A204.1 (cell line): ENCODE measurements at regions not wholly inside any gene's neighbourhood (a gene's known extent, or its start where the extent isn't known, plus 50 kb on each side); places are given as distances from the start of the nearest gene placed in this dataset.

Experiments used
- FAIRE-seq: peaks from 2 replicates; lab custom pipeline; 2012; peaks lifted over from hg19 to GRCh38; lab: Jason Lieb, UNC

GRCh38 chr14:103206836-103207387 is 83.7 kb downstream of the TNFAIP2 start:
- no peak for FAIRE-seq

DNA sequence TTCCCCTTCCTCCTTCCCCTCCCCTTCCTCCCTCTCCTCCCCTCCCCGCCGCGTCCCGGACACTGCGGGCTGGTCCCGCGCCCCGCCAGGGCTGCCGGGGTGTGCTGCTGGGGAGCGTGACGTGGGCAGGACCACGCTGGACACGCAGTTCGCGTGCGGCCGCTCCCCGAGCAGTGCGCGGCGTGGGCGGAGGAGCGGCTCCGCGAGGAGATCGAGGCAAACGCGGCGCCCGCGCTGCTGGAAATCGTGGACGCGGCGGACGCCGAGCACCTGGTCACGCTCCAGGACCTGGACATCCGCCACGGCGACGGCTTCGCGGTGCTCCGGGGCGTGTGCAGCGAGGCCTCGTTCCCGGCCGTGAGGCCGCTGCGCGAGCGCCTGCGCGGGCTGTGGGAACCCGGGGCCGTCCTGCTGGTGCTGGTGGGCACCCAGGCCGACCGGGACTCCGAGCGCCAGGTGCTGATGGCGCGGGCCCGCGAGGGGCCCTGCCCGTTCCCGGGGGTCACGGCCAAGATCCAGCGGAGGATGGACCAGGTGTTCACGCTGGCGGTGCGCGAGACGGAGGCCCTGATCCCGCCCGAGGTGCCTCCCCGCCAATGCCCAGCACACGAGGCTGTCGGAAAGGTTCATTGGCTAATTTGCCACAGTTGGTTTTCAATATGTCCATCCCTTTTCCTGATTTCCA is 84.3 kb downstream of the TNFAIP2 start:
- no peak for FAIRE-seq

GRCh38 chr14:103209054-103209453 is 85.8 kb downstream of the TNFAIP2 start:
- no peak for FAIRE-seq

- no peak for FAIRE-seq
These were observed 86.2 kb downstream of the TNFAIP2 start for GRCh38 chr14:103209506-103209905.

- no peak for FAIRE-seq
These were observed 90.1 kb downstream of the TNFAIP2 start for GRCh38 chr14:103213331-103213730.

DNA sequence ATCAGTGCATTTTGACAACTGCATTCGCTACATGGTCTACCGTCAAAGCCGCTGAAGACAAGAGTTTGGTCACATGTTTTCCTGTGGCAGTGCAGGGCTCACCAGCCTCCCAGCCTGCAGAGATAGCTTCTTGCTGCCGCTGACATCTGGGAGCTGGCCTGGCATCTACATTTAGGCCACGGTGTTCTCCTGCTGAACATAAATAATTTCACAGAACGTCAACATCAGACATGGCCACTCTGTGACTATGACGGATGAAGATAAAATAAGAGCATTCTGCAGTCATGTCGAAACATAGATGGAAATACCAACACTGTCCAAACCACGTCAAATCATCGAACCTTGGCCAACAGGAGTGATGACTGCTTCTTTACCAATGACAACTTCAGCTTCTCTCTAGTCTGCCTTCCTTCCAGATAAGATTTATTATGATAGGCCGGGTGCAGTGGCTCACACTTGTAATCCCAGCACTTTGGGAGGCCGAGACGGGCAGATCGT is 91.2 kb downstream of the TNFAIP2 start:
- no peak for FAIRE-seq

GRCh38 chr14:103216399-103216798 is 93.1 kb downstream of the TNFAIP2 start:
- FAIRE-seq, result no peak

DNA sequence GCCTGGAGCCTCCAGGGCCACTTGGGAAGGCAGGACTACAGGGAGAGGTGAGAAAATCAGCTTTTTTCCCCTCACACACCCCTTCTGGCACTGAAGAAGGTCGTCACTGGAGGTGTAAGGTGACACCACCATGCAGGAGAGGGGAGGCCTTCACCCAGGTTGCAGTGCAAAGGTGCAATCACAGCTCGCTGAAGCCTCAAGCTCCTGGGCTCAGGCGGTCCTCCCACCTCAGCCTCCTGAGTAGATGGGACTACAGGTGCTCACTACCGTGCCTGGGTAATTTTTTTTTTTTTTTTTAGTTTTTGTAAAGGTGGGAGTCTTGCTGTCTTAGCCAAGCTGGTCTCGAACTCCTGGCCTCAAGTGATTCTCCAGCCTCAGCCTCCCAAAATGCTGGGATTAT is 93.6 kb downstream of the TNFAIP2 start:
- FAIRE-seq, result no peak

- no peak for FAIRE-seq
These were observed 94.3 kb downstream of the TNFAIP2 start for GRCh38 chr14:103217538-103217937.

- no peak for FAIRE-seq
These were observed 97.1 kb downstream of the TNFAIP2 start for GRCh38 chr14:103220134-103220981.

DNA sequence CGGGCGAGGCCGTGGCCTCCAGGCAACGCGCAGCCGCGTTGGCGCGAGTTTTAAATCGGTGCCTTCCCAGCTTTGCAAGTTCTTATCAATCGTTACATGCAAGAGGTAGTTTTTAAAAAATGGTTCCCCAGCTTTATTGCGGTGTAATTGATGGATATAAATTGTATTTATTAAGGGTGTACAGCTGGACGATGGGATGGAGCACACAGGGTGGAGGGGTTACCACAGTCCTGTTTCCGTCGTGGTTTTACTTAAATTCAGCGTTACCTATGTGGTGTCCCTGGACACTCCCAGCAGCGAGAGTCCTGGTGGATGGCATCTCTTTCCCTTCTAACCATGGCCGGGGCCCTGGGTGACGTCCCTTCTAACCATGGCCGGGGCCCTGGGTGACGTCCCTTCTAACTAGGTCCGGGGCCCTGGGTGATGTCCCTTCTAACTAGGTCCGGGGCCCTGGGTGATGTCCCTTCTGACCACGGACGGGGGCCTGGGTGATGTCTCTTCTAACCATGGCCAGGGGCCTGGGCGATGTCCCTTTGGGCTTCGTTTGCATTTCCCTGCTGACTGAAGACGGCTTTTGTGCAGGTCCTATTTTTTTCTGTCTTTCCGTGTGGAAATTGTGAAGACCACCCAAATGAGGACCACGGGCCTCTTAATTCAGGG is 97.9 kb downstream of the TNFAIP2 start:
- no peak for FAIRE-seq

GRCh38 chr14:103221781-103222358 is 98.6 kb downstream of the TNFAIP2 start:
- FAIRE-seq, result no peak

- FAIRE-seq, result no peak
These were observed 100.6 kb downstream of the TNFAIP2 start for GRCh38 chr14:103223818-103224352.

- no peak for FAIRE-seq
These were observed 101.8 kb downstream of the TNFAIP2 start for GRCh38 chr14:103225062-103225461.

DNA sequence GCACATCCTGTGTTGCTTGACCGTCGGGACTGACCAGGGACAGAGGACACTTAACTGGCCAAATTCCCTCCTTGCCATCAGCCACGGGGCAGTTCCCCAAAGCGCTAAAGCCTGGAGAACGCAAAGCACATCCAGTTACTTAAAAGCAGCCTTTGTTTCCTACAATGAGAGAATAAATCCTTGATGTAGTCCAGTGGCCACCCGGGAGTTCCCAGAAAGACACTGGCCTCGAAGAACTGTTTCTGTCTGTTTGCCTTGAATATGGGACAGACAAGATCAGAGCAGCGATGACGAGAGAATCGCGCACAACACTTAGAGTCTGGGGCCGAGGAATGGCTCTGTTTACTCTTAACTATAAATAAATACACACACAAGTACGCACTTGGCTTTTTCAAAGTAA is 102.2 kb downstream of the TNFAIP2 start:
- FAIRE-seq, result no peak

- FAIRE-seq, result no peak
These were observed 104.0 kb downstream of the TNFAIP2 start for GRCh38 chr14:103227094-103227768.

DNA sequence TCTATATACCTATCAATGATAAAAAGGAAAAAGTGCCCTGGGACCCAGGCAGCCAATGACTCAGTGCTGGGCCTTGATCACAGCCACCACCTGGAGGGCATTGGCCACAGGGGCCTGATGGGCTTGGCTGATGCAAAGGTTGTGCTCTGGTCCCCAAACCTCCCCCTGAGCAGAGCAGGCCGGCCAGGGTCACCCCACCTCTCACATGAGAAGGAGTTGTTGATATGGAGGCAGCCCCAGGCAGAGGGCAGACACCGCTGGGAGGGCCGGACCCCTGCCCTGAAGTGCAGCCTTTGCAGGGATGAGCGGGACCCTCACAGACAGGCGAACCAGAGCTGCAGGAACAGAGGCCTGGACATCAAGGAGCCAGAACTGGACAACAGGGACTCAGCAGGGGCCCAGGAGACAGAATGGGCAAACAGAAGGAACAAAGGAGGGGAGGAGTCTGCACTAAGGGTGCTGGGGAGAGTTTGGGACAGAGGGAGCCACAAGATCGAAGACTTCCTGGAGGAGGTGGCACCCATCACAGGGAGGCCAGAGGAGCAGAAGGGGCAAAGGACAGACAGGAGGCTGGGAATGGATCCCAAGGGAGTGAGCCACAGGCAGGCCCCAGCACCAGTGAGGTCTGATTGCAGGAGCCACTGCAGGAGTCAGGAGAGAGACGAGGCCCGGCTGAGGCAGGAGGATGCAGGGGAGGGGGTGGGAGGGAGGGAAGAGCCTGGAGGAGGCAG is 105.0 kb downstream of the TNFAIP2 start:
- FAIRE-seq, result no peak

DNA sequence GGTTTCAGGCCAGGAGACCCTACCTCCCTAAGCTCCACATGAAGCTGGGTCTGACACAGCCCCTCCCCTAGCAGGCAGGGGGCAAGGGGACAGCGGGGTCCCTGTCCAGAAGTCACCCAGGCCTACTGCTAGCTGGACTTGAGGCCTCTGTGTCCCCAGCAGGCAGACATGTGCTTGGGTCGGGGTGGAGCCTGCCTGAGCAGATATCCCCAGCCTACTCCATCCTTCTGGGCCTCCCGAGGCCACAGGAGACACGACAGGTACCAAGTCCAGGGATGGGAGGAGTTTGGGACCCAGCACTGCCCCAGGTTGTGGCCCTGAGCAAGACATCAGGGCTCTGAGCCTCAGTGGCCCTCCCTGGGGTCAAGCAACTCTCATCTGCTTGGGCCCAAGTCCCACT is 105.2 kb upstream of the EIF5 start:
- FAIRE-seq, result no peak

GRCh38 chr14:103230021-103230420 is 104.0 kb upstream of the EIF5 start:
- FAIRE-seq, result no peak

GRCh38 chr14:103230658-103231334 is 103.2 kb upstream of the EIF5 start:
- FAIRE-seq, result no peak
